ENCODE measurements at regions not wholly inside any gene's neighbourhood (a gene's known extent, or its start where the extent isn't known, plus 50 kb on each side); places are given as distances from the start of the nearest gene placed in this dataset.

- no peak for TF ChIP-seq POLR2A (IDR thresholded peaks at IDR 0.05)
- TF ChIP-seq CTCF (IDR thresholded peaks at IDR 0.05), result no peak
- no peak for TF ChIP-seq POLR2AphosphoS5 (IDR thresholded peaks at IDR 0.05)
Observed at GRCh38 chr4:77504407-77504806, 101.2 kb upstream of the CXCL13 start.
